ENCODE measurements at regions not wholly inside any gene's neighbourhood (a gene's known extent, or its start where the extent isn't known, plus 50 kb on each side); places are given as distances from the start of the nearest gene placed in this dataset.

- peaks cover 35% of the 10 kb centered on the region for H3K9me3 Mint-ChIP-seq
- H3K4me1 Mint-ChIP-seq (ENCODE audit: low read depth), result no peaks in the 10 kb centered on the region
- no peak for DNase-seq (ENCODE audit: low spot score)
- H3K27me3 Mint-ChIP-seq (ENCODE audit: low read depth), result no peaks in the 10 kb centered on the region
- H3K36me3 Mint-ChIP-seq (ENCODE audit: low read depth), result no peaks in the 10 kb centered on the region
- H3K27ac Mint-ChIP-seq, result no peak overlapping the region
- intact Hi-C loops (cut with micrococcal nuclease), result no loop called here
- H3K4me3 Mint-ChIP-seq (ENCODE audit: low read depth), result no peak overlapping the region
Measured at GRCh38 chr13:58452123-58452623, 820.6 kb downstream of the PCDH17 start.

GRCh38 chr13:58455094-58455493 is 823.5 kb downstream of the PCDH17 start:
- H3K9me3 Mint-ChIP-seq, result peaks cover 28% of the 10 kb centered on the region
- no peaks in the 10 kb centered on the region for H3K4me1 Mint-ChIP-seq (ENCODE audit: low read depth)
- no peaks in the 10 kb centered on the region for H3K36me3 Mint-ChIP-seq (ENCODE audit: low read depth)
- H3K27ac Mint-ChIP-seq, result no peak overlapping the region
- intact Hi-C loops (cut with micrococcal nuclease), result no loop called here
- H3K4me3 Mint-ChIP-seq (ENCODE audit: low read depth), result no peak overlapping the region
- H3K27me3 Mint-ChIP-seq (ENCODE audit: low read depth), result no peaks in the 10 kb centered on the region
- no peak for DNase-seq (ENCODE audit: low spot score)

GRCh38 chr13:58461217-58461616 is 829.7 kb downstream of the PCDH17 start:
- intact Hi-C loops (cut with micrococcal nuclease), result no loop called here
- H3K4me1 Mint-ChIP-seq (ENCODE audit: low read depth), result no peaks in the 10 kb centered on the region

GRCh38 chr13:58463841-58464240 is 832.3 kb downstream of the PCDH17 start:
- no peaks in the 10 kb centered on the region for H3K4me1 Mint-ChIP-seq (ENCODE audit: low read depth)
- no peak for DNase-seq (ENCODE audit: low spot score)
- peaks cover 10% of the 10 kb centered on the region for H3K9me3 Mint-ChIP-seq
- intact Hi-C loops (cut with micrococcal nuclease), result no loop called here
- H3K27me3 Mint-ChIP-seq (ENCODE audit: low read depth), result no peaks in the 10 kb centered on the region
- no peak overlapping the region for H3K4me3 Mint-ChIP-seq (ENCODE audit: low read depth)
- no peaks in the 10 kb centered on the region for H3K36me3 Mint-ChIP-seq (ENCODE audit: low read depth)
- H3K27ac Mint-ChIP-seq, result no peak overlapping the region

More at GRCh38 chr13:58461217-58461616, 829.7 kb downstream of the PCDH17 start:
- no peak overlapping the region for H3K4me3 Mint-ChIP-seq (ENCODE audit: low read depth)
- H3K27ac Mint-ChIP-seq, result no peak overlapping the region
- peaks cover 20% of the 10 kb centered on the region for H3K9me3 Mint-ChIP-seq
- H3K36me3 Mint-ChIP-seq (ENCODE audit: low read depth), result no peaks in the 10 kb centered on the region
- H3K27me3 Mint-ChIP-seq (ENCODE audit: low read depth), result no peaks in the 10 kb centered on the region
- no peak for DNase-seq (ENCODE audit: low spot score)

GRCh38 chr13:58467176-58467575 is 835.6 kb downstream of the PCDH17 start:
- DNase-seq (ENCODE audit: low spot score), result no peak
- Mint-ChIP-seq H3K4me3 (ENCODE audit: low read depth) (no peak overlapping the region), H3K27me3 (ENCODE audit: low read depth) (no peaks in the 10 kb centered on the region), H3K27ac (no peak overlapping the region), H3K9me3 (peaks cover 25% of the 10 kb centered on the region), H3K4me1 (ENCODE audit: low read depth) (no peaks in the 10 kb centered on the region), H3K36me3 (ENCODE audit: low read depth) (no peaks in the 10 kb centered on the region)
- intact Hi-C loops (cut with micrococcal nuclease), result no loop called here

GRCh38 chr13:58472483-58472882 is 840.9 kb downstream of the PCDH17 start:
- Mint-ChIP-seq H3K36me3 (ENCODE audit: low read depth) (no peaks in the 10 kb centered on the region), H3K27ac (no peak overlapping the region), H3K27me3 (ENCODE audit: low read depth) (no peaks in the 10 kb centered on the region), H3K4me3 (ENCODE audit: low read depth) (no peak overlapping the region), H3K4me1 (ENCODE audit: low read depth) (no peaks in the 10 kb centered on the region), H3K9me3 (peaks cover 20% of the 10 kb centered on the region)
- intact Hi-C loops (cut with micrococcal nuclease), result no loop called here
- DNase-seq (ENCODE audit: low spot score), result no peak

- no peak overlapping the region for H3K27ac Mint-ChIP-seq
- intact Hi-C loops (cut with micrococcal nuclease), result no loop called here
- no peaks in the 10 kb centered on the region for H3K27me3 Mint-ChIP-seq (ENCODE audit: low read depth)
- H3K4me3 Mint-ChIP-seq (ENCODE audit: low read depth), result no peak overlapping the region
- H3K4me1 Mint-ChIP-seq (ENCODE audit: low read depth), result no peaks in the 10 kb centered on the region
- DNase-seq (ENCODE audit: low spot score), result no peak
- peaks cover 8% of the 10 kb centered on the region for H3K9me3 Mint-ChIP-seq
- no peaks in the 10 kb centered on the region for H3K36me3 Mint-ChIP-seq (ENCODE audit: low read depth)
Measured at GRCh38 chr13:58474581-58474980, 843.0 kb downstream of the PCDH17 start.

- no peak for DNase-seq (ENCODE audit: low spot score)
- H3K4me3 Mint-ChIP-seq (ENCODE audit: low read depth), result no peak overlapping the region
- no peak overlapping the region for H3K27ac Mint-ChIP-seq
- no peaks in the 10 kb centered on the region for H3K36me3 Mint-ChIP-seq (ENCODE audit: low read depth)
- intact Hi-C loops (cut with micrococcal nuclease), result no loop called here
- no peaks in the 10 kb centered on the region for H3K27me3 Mint-ChIP-seq (ENCODE audit: low read depth)
- H3K9me3 Mint-ChIP-seq, result peaks cover 18% of the 10 kb centered on the region
- no peaks in the 10 kb centered on the region for H3K4me1 Mint-ChIP-seq (ENCODE audit: low read depth)
Measured at GRCh38 chr13:58476206-58476918, 844.8 kb downstream of the PCDH17 start.

GRCh38 chr13:58478858-58479257 is 847.3 kb downstream of the PCDH17 start:
- no peaks in the 10 kb centered on the region for H3K27me3 Mint-ChIP-seq (ENCODE audit: low read depth)
- H3K27ac Mint-ChIP-seq, result no peak overlapping the region
- no peaks in the 10 kb centered on the region for H3K36me3 Mint-ChIP-seq (ENCODE audit: low read depth)
- H3K4me3 Mint-ChIP-seq (ENCODE audit: low read depth), result no peak overlapping the region
- intact Hi-C loops (cut with micrococcal nuclease), result no loop called here
- no peaks in the 10 kb centered on the region for H3K4me1 Mint-ChIP-seq (ENCODE audit: low read depth)
- peaks cover 20% of the 10 kb centered on the region for H3K9me3 Mint-ChIP-seq
- DNase-seq (ENCODE audit: low spot score), result no peak

GRCh38 chr13:58480061-58480460 is 848.5 kb downstream of the PCDH17 start:
- no peaks in the 10 kb centered on the region for H3K36me3 Mint-ChIP-seq (ENCODE audit: low read depth)
- no peaks in the 10 kb centered on the region for H3K4me1 Mint-ChIP-seq (ENCODE audit: low read depth)
- H3K9me3 Mint-ChIP-seq, result peaks cover 20% of the 10 kb centered on the region

GRCh38 chr13:58488251-58488650 is 856.7 kb downstream of the PCDH17 start:
- intact Hi-C loops (cut with micrococcal nuclease), result no loop called here

More at GRCh38 chr13:58480061-58480460, 848.5 kb downstream of the PCDH17 start:
- no peaks in the 10 kb centered on the region for H3K27me3 Mint-ChIP-seq (ENCODE audit: low read depth)
- intact Hi-C loops (cut with micrococcal nuclease), result no loop called here
- H3K27ac Mint-ChIP-seq, result no peak overlapping the region
- no peak for DNase-seq (ENCODE audit: low spot score)
- no peak overlapping the region for H3K4me3 Mint-ChIP-seq (ENCODE audit: low read depth)

GRCh38 chr13:58495668-58496067 is 864.1 kb downstream of the PCDH17 start:
- no peak overlapping the region for H3K27ac Mint-ChIP-seq
- no peaks in the 10 kb centered on the region for H3K36me3 Mint-ChIP-seq (ENCODE audit: low read depth)
- H3K4me3 Mint-ChIP-seq (ENCODE audit: low read depth), result no peak overlapping the region
- no peaks in the 10 kb centered on the region for H3K4me1 Mint-ChIP-seq (ENCODE audit: low read depth)
- peaks cover 13% of the 10 kb centered on the region for H3K9me3 Mint-ChIP-seq
- H3K27me3 Mint-ChIP-seq (ENCODE audit: low read depth), result no peaks in the 10 kb centered on the region
- no peak for DNase-seq (ENCODE audit: low spot score)
- intact Hi-C loops (cut with micrococcal nuclease), result no loop called here

More at GRCh38 chr13:58488251-58488650, 856.7 kb downstream of the PCDH17 start:
- Mint-ChIP-seq H3K4me1 (ENCODE audit: low read depth) (no peaks in the 10 kb centered on the region), H3K27me3 (ENCODE audit: low read depth) (no peaks in the 10 kb centered on the region), H3K36me3 (ENCODE audit: low read depth) (no peaks in the 10 kb centered on the region), H3K27ac (no peak overlapping the region), H3K4me3 (ENCODE audit: low read depth) (no peak overlapping the region), H3K9me3 (peaks cover 19% of the 10 kb centered on the region)
- no peak for DNase-seq (ENCODE audit: low spot score)

- H3K36me3 Mint-ChIP-seq (ENCODE audit: low read depth), result no peaks in the 10 kb centered on the region
- peaks cover 29% of the 10 kb centered on the region for H3K9me3 Mint-ChIP-seq
- intact Hi-C loops (cut with micrococcal nuclease), result no loop called here
Measured at GRCh38 chr13:58500938-58501337, 869.4 kb downstream of the PCDH17 start.

More at GRCh38 chr13:58500938-58501337, 869.4 kb downstream of the PCDH17 start:
- Mint-ChIP-seq H3K27me3 (ENCODE audit: low read depth) (no peaks in the 10 kb centered on the region), H3K27ac (no peak overlapping the region), H3K4me3 (ENCODE audit: low read depth) (no peak overlapping the region), H3K4me1 (ENCODE audit: low read depth) (no peaks in the 10 kb centered on the region)
- DNase-seq (ENCODE audit: low spot score), result no peak

All from activated T-helper 2 cell treated with anti-CD3 and anti-CD28 coated beads, Interferon-gamma antibody, Interleukin-2, Interleukin-4, amounts not matched to agents 10 μg/mL and 5 μg/mL and 100 μg/mL, durations not matched to agents 14 hours and 24 hours and 36 hours (primary cell).